ENCODE measurements at regions not wholly inside any gene's neighbourhood (a gene's known extent, or its start where the extent isn't known, plus 50 kb on each side); places are given as distances from the start of the nearest gene placed in this dataset.

- H3K9me3 Mint-ChIP-seq (ENCODE audit: unreplicated experiment) = no peaks in the 10 kb centered on the region
- H3K4me1 Mint-ChIP-seq (ENCODE audit: low read depth, unreplicated experiment) = no peaks in the 10 kb centered on the region
- no peak for DNase-seq
- no peak overlapping the region for H3K4me3 ChIP-seq (ENCODE audit: low read depth, low read length)
- H3K4me3 Mint-ChIP-seq (ENCODE audit: unreplicated experiment) = no peak overlapping the region
- H3K9me3 ChIP-seq = no peaks in the 10 kb centered on the region
- H3K36me3 ChIP-seq (ENCODE audit: control insufficient read depth, insufficient read depth, low read length) = no peaks in the 10 kb centered on the region
- BruUV-seq (replicated peaks) = no TSS peak
- TF ChIP-seq CTCF (IDR thresholded peaks at IDR 0.05; ENCODE audit: insufficient read depth in 1 of 2, low read depth in 1 of 2, low read length in 1 of 2, severe bottlenecking in 1 of 2, unreplicated experiment in 1 of 2) = no peak
- no peaks in the 10 kb centered on the region for H3K36me3 Mint-ChIP-seq (ENCODE audit: insufficient read depth, unreplicated experiment)
- no peaks in the 10 kb centered on the region for H3K27me3 Mint-ChIP-seq (ENCODE audit: insufficient read depth, unreplicated experiment)
- intact Hi-C loops (cut with micrococcal nuclease; ENCODE audit: unreplicated experiment) = no loop called here
- H3K27ac Mint-ChIP-seq (ENCODE audit: unreplicated experiment) = no peak overlapping the region
- no peaks in the 10 kb centered on the region for H3K4me1 ChIP-seq
- ChIA-PET CTCF (no interaction called here), POLR2A (no interaction called here)
- H3K27me3 ChIP-seq (replicated peaks; ENCODE audit: control insufficient read depth, insufficient read depth, low read length) = no peaks in the 10 kb centered on the region
Observed at GRCh38 chr5:63524281-63524680, 438.0 kb downstream of the HTR1A start.

GRCh38 chr5:63516006-63516405 is 446.2 kb downstream of the HTR1A start:
- ChIA-PET CTCF (interaction anchor here (0.7 kb wide), 1 partner anchor 1094 kb away, joined by 3 read pairs; no protein-coding TSS in a partner anchor), POLR2A (no interaction called here)
- H3K4me3 Mint-ChIP-seq (ENCODE audit: unreplicated experiment) = no peak overlapping the region
- no peaks in the 10 kb centered on the region for H3K9me3 ChIP-seq
- no peak for DNase-seq
- no TSS peak for BruUV-seq (replicated peaks)
- intact Hi-C loops (cut with micrococcal nuclease; ENCODE audit: unreplicated experiment) = no loop called here
- H3K36me3 ChIP-seq (ENCODE audit: control insufficient read depth, insufficient read depth, low read length) = no peaks in the 10 kb centered on the region
- H3K36me3 Mint-ChIP-seq (ENCODE audit: insufficient read depth, unreplicated experiment) = no peaks in the 10 kb centered on the region
- H3K4me1 Mint-ChIP-seq (ENCODE audit: low read depth, unreplicated experiment) = no peaks in the 10 kb centered on the region
- no peak overlapping the region for H3K4me3 ChIP-seq (ENCODE audit: low read depth, low read length)
- TF ChIP-seq CTCF (IDR thresholded peaks at IDR 0.05; ENCODE audit: insufficient read depth in 1 of 2, low read depth in 1 of 2, low read length in 1 of 2, severe bottlenecking in 1 of 2, unreplicated experiment in 1 of 2) = no peak
- no peak overlapping the region for H3K27ac Mint-ChIP-seq (ENCODE audit: unreplicated experiment)
- no peaks in the 10 kb centered on the region for H3K27me3 Mint-ChIP-seq (ENCODE audit: insufficient read depth, unreplicated experiment)
- no peaks in the 10 kb centered on the region for H3K9me3 Mint-ChIP-seq (ENCODE audit: unreplicated experiment)
- H3K4me1 ChIP-seq = no peaks in the 10 kb centered on the region
- no peaks in the 10 kb centered on the region for H3K27me3 ChIP-seq (replicated peaks; ENCODE audit: control insufficient read depth, insufficient read depth, low read length)

- Mint-ChIP-seq H3K4me1 (ENCODE audit: low read depth, unreplicated experiment) (no peaks in the 10 kb centered on the region), H3K36me3 (ENCODE audit: insufficient read depth, unreplicated experiment) (no peaks in the 10 kb centered on the region), H3K9me3 (ENCODE audit: unreplicated experiment) (no peaks in the 10 kb centered on the region), H3K27ac (ENCODE audit: unreplicated experiment) (no peak overlapping the region), H3K27me3 (ENCODE audit: insufficient read depth, unreplicated experiment) (peaks cover 3% of the 10 kb centered on the region), H3K4me3 (ENCODE audit: unreplicated experiment) (no peak overlapping the region)
- POLR2A ChIA-PET = no interaction called here
- DNase-seq = no peak
- Histone ChIP-seq H3K4me3 (ENCODE audit: low read depth, low read length) (no peak overlapping the region), H3K4me1 (no peaks in the 10 kb centered on the region), H3K27me3 (replicated peaks; ENCODE audit: control insufficient read depth, insufficient read depth, low read length) (no peaks in the 10 kb centered on the region), H3K9me3 (no peaks in the 10 kb centered on the region), H3K36me3 (ENCODE audit: control insufficient read depth, insufficient read depth, low read length) (no peaks in the 10 kb centered on the region)
- BruUV-seq (replicated peaks) = no TSS peak
- intact Hi-C loops (cut with micrococcal nuclease; ENCODE audit: unreplicated experiment) = no loop called here
- no peak for TF ChIP-seq CTCF (IDR thresholded peaks at IDR 0.05; ENCODE audit: insufficient read depth in 1 of 2, low read depth in 1 of 2, low read length in 1 of 2, severe bottlenecking in 1 of 2, unreplicated experiment in 1 of 2)
- CTCF ChIA-PET = no interaction called here
Observed at GRCh38 chr5:63500242-63500641, 462.0 kb downstream of the HTR1A start.
